DOHH2 (cell line): ENCODE measurements at regions not wholly inside any gene's neighbourhood (a gene's known extent, or its start where the extent isn't known, plus 50 kb on each side); places are given as distances from the start of the nearest gene placed in this dataset.

Experiments
- EZH2phosphoT487 ChIP-seq: fragments of 200-600 bp; sonication (generic); IDR thresholded peaks from 2 replicates; pipeline ENCODE4 v1.6.1; 2017; ENCODE audit warnings: borderline replicate concordance, mild to moderate bottlenecking, antibody characterized with exemption, low read length, moderate library complexity, mixed read lengths
- TF ChIP-seq, protein P1 (sequence below): fragments of 200-600 bp; sonication (generic); IDR thresholded peaks from one replicate; pipeline ENCODE4 v1.5.1; 2014; ENCODE audit warnings: antibody characterized with exemption, mild to moderate bottlenecking, low read depth, low read length; ENCODE audit not compliant: poor library complexity, severe bottlenecking

GRCh38 chr2:15708865-15709820 is 117.5 kb downstream of the DDX1 start:
- TF ChIP-seq, protein P1, sequence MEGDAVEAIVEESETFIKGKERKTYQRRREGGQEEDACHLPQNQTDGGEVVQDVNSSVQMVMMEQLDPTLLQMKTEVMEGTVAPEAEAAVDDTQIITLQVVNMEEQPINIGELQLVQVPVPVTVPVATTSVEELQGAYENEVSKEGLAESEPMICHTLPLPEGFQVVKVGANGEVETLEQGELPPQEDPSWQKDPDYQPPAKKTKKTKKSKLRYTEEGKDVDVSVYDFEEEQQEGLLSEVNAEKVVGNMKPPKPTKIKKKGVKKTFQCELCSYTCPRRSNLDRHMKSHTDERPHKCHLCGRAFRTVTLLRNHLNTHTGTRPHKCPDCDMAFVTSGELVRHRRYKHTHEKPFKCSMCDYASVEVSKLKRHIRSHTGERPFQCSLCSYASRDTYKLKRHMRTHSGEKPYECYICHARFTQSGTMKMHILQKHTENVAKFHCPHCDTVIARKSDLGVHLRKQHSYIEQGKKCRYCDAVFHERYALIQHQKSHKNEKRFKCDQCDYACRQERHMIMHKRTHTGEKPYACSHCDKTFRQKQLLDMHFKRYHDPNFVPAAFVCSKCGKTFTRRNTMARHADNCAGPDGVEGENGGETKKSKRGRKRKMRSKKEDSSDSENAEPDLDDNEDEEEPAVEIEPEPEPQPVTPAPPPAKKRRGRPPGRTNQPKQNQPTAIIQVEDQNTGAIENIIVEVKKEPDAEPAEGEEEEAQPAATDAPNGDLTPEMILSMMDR: no peak
- TF ChIP-seq EZH2phosphoT487: no peak
